GM12878 (cell line): ENCODE measurements at regions not wholly inside any gene's neighbourhood (a gene's known extent, or its start where the extent isn't known, plus 50 kb on each side); places are given as distances from the start of the nearest gene placed in this dataset.
A peak's percentile ranks its signal among the peaks of the same experiment; 100 is the strongest.

ENCODE experiments used
- CEBPZ ChIP-seq: fragments of 150-350 bp; IDR thresholded peaks from 2 replicates; pipeline ENCODE4 v1.6.1; 2016; ENCODE audit warnings: low read depth, low read length
- EGR1 ChIP-seq, 2 experiments: IDR thresholded peaks; 1 replicate in 1 of 2; 2 replicates in 1 of 2; pipeline ENCODE4 v1.6.1; 2011 to 2012; ENCODE audit warnings: low read depth in 2 of 2, low read length in 2 of 2, borderline replicate concordance in 1 of 2, mild to moderate bottlenecking in 1 of 2, moderate library complexity in 1 of 2
- EZH2 ChIP-seq: IDR thresholded peaks from 2 replicates; pipeline ENCODE4 v1.6.1; 2012; ENCODE audit warnings: low read depth, mild to moderate bottlenecking, control low read depth, inconsistent platforms, low read length, borderline replicate concordance; ENCODE audit not compliant: control insufficient read depth
- GABPA ChIP-seq: IDR thresholded peaks from 2 replicates; pipeline ENCODE4 v1.6.1; 2014; ENCODE audit warnings: antibody characterized with exemption, low read depth, mild to moderate bottlenecking, inconsistent platforms
- GATAD2B ChIP-seq: fragments of 450-650 bp; conservative IDR thresholded peaks from 2 replicates; pipeline ENCODE4 v1.6.1; 2017; ENCODE audit warnings: low read depth, mild to moderate bottlenecking, moderate library complexity
- KDM1A ChIP-seq: fragments of 200-600 bp; sonication (generic); IDR thresholded peaks from 2 replicates; pipeline ENCODE4 v1.6.1; 2016; ENCODE audit warnings: borderline replicate concordance
- MTA2 ChIP-seq: fragments of 450-650 bp; IDR thresholded peaks from 2 replicates; pipeline ENCODE4 v1.6.1; 2016; ENCODE audit warnings: low read depth, mild to moderate bottlenecking, moderate library complexity
- NRF1 ChIP-seq: conservative IDR thresholded peaks from 2 replicates; pipeline ENCODE4 v1.6.1; 2011; ENCODE audit warnings: mild to moderate bottlenecking, low read depth, low read length, improper control_type of control experiment
- PAX5 ChIP-seq: IDR thresholded peaks from 2 replicates; pipeline ENCODE4 v1.6.1; 2011; ENCODE audit warnings: low read depth, low read length, borderline replicate concordance
- RAD21 ChIP-seq: IDR thresholded peaks from 2 replicates; pipeline ENCODE4 v1.6.1; 2011; ENCODE audit warnings: mild to moderate bottlenecking, low read depth, low read length, moderate library complexity; ENCODE audit not compliant: insufficient read depth
- RCOR1 ChIP-seq: conservative IDR thresholded peaks from 2 replicates; pipeline ENCODE4 v1.6.1; 2012; ENCODE audit warnings: low read depth, low read length, improper control_type of control experiment
- RELB ChIP-seq: fragments of 450-650 bp; IDR thresholded peaks from 2 replicates; pipeline ENCODE4 v1.6.1; 2017; ENCODE audit warnings: low read depth, mild to moderate bottlenecking, moderate library complexity
- SMARCA5 ChIP-seq: fragments of 450-650 bp; IDR thresholded peaks from 2 replicates; pipeline ENCODE4 v1.6.1; 2017; ENCODE audit warnings: mild to moderate bottlenecking
- SMC3 ChIP-seq: IDR thresholded peaks from 2 replicates; pipeline ENCODE4 v1.6.1; 2011; ENCODE audit warnings: low read length, improper control_type of control experiment, borderline replicate concordance
- TCF3 ChIP-seq: IDR thresholded peaks from 2 replicates; pipeline ENCODE4 v1.6.1; 2012; ENCODE audit warnings: low read depth, mild to moderate bottlenecking, low read length, borderline replicate concordance; ENCODE audit not compliant: insufficient read depth
- ZBTB4 ChIP-seq: fragments of 450-650 bp; formaldehyde crosslinking; IDR thresholded peaks from 2 replicates; pipeline ENCODE4 v1.4.0; 2022; ENCODE audit warnings: mild to moderate bottlenecking, moderate library complexity
- ZNF592 ChIP-seq: fragments of 450-650 bp; IDR thresholded peaks from 2 replicates; pipeline ENCODE4 v1.6.1; 2017; ENCODE audit warnings: mild to moderate bottlenecking, moderate library complexity
- ZZZ3 ChIP-seq: IDR thresholded peaks from 2 replicates; pipeline ENCODE4 v1.6.1; 2011; ENCODE audit warnings: low read depth; ENCODE audit not compliant: control insufficient read depth, insufficient read length

GRCh38 chr13:103140001-103140671 lies 73.9 kb upstream of the SLC10A2 start (continued):
- TF ChIP-seq EZH2 (no peak), NRF1 (no peak), ZBTB4 (CRISPR knock-in tag) (no peak), SMC3 (peak; percentile 88; the same call in 1 of the 2 replicates), EGR1 (IDR thresholded peaks at IDR 0.05; ENCODE audit: borderline replicate concordance in 1 of 2, low read depth in 2 of 2, low read length in 2 of 2) (no peak), ZZZ3 (no peak), TCF3 (no peak), RCOR1 (no peak), MTA2 (no peak), GABPA (no peak), GATAD2B (no peak), KDM1A (no peak), ZNF592 (no peak), RELB (no peak), SMARCA5 (no peak), RAD21 (peak; percentile 98), PAX5 (no peak), CEBPZ (no peak)
